ENCODE measurements at regions not wholly inside any gene's neighbourhood (a gene's known extent, or its start where the extent isn't known, plus 50 kb on each side); places are given as distances from the start of the nearest gene placed in this dataset.

GRCh38 chr2:71865391-71865965 is 282.2 kb downstream of the CYP26B1 start:
- Mint-ChIP-seq H3K4me1 (ENCODE audit: low read depth) (no peaks in the 10 kb centered on the region), H3K27me3 (ENCODE audit: low read depth) (peaks cover 19% of the 10 kb centered on the region), H3K27ac (ENCODE audit: unreplicated experiment) (no peak overlapping the region), H3K9me3 (ENCODE audit: low read depth) (no peaks in the 10 kb centered on the region), H3K36me3 (ENCODE audit: low read depth) (no peaks in the 10 kb centered on the region), H3K4me3 (ENCODE audit: unreplicated experiment) (no peak overlapping the region)
- TF ChIP-seq CTCF (IDR thresholded peaks at IDR 0.05) = no peak
- no peak for DNase-seq (ENCODE audit: low spot score)

GRCh38 chr2:71864085-71864484 is 283.6 kb downstream of the CYP26B1 start:
- no peak for TF ChIP-seq CTCF (IDR thresholded peaks at IDR 0.05)
- no peaks in the 10 kb centered on the region for H3K36me3 Mint-ChIP-seq (ENCODE audit: low read depth)
- H3K9me3 Mint-ChIP-seq (ENCODE audit: low read depth) = no peaks in the 10 kb centered on the region
- H3K4me3 Mint-ChIP-seq (ENCODE audit: unreplicated experiment) = no peak overlapping the region
- no peak overlapping the region for H3K27ac Mint-ChIP-seq (ENCODE audit: unreplicated experiment)
- no peak for DNase-seq (ENCODE audit: low spot score)
- no peaks in the 10 kb centered on the region for H3K4me1 Mint-ChIP-seq (ENCODE audit: low read depth)
- peaks cover 21% of the 10 kb centered on the region for H3K27me3 Mint-ChIP-seq (ENCODE audit: low read depth)

GRCh38 chr2:71863396-71863795 is 284.3 kb downstream of the CYP26B1 start:
- Mint-ChIP-seq H3K27ac (ENCODE audit: unreplicated experiment) (no peak overlapping the region), H3K4me3 (ENCODE audit: unreplicated experiment) (no peak overlapping the region), H3K27me3 (ENCODE audit: low read depth) (peaks cover 16% of the 10 kb centered on the region), H3K36me3 (ENCODE audit: low read depth) (no peaks in the 10 kb centered on the region), H3K9me3 (ENCODE audit: low read depth) (no peaks in the 10 kb centered on the region), H3K4me1 (ENCODE audit: low read depth) (no peaks in the 10 kb centered on the region)
- DNase-seq (ENCODE audit: low spot score) = no peak
- TF ChIP-seq CTCF (IDR thresholded peaks at IDR 0.05) = no peak

- no peaks in the 10 kb centered on the region for H3K36me3 Mint-ChIP-seq (ENCODE audit: low read depth)
- no peak overlapping the region for H3K4me3 Mint-ChIP-seq (ENCODE audit: unreplicated experiment)
- no peak for DNase-seq (ENCODE audit: low spot score)
- H3K4me1 Mint-ChIP-seq (ENCODE audit: low read depth) = no peaks in the 10 kb centered on the region
- no peak for TF ChIP-seq CTCF (IDR thresholded peaks at IDR 0.05)
- peaks cover 15% of the 10 kb centered on the region for H3K27me3 Mint-ChIP-seq (ENCODE audit: low read depth)
- no peak overlapping the region for H3K27ac Mint-ChIP-seq (ENCODE audit: unreplicated experiment)
- no peaks in the 10 kb centered on the region for H3K9me3 Mint-ChIP-seq (ENCODE audit: low read depth)
These were observed 284.7 kb downstream of the CYP26B1 start for GRCh38 chr2:71862921-71863320.

GRCh38 chr2:71861186-71862160 is 286.2 kb downstream of the CYP26B1 start:
- no peak for DNase-seq (ENCODE audit: low spot score)
- TF ChIP-seq CTCF (IDR thresholded peaks at IDR 0.05) = no peak
- no peak overlapping the region for H3K27ac Mint-ChIP-seq (ENCODE audit: unreplicated experiment)
- peaks cover 11% of the 10 kb centered on the region for H3K27me3 Mint-ChIP-seq (ENCODE audit: low read depth)
- H3K36me3 Mint-ChIP-seq (ENCODE audit: low read depth) = no peaks in the 10 kb centered on the region
- H3K4me1 Mint-ChIP-seq (ENCODE audit: low read depth) = no peaks in the 10 kb centered on the region
- no peak overlapping the region for H3K4me3 Mint-ChIP-seq (ENCODE audit: unreplicated experiment)
- no peaks in the 10 kb centered on the region for H3K9me3 Mint-ChIP-seq (ENCODE audit: low read depth)
